SK-N-SH treated with all-trans-retinoic acid at 6 μM for 48 hours (cell line): ENCODE measurements at regions not wholly inside any gene's neighbourhood (a gene's known extent, or its start where the extent isn't known, plus 50 kb on each side); places are given as distances from the start of the nearest gene placed in this dataset.

Experiments
- CSDC2 ChIP-seq: fragments of 250-450 bp; sonication (Bioruptor Pico); IDR thresholded peaks from 2 replicates; pipeline ENCODE4 v1.5.0; 2020; ENCODE audit warnings: mild to moderate bottlenecking, moderate library complexity
- ISL1 ChIP-seq: fragments of 250-450 bp; sonication (Bioruptor Pico); IDR thresholded peaks from 2 replicates; pipeline ENCODE4 v2.1.2; 2022; ENCODE audit warnings: mild to moderate bottlenecking, moderate library complexity
- SNAI2 ChIP-seq: fragments of 250-450 bp; sonication (Bioruptor Pico); IDR thresholded peaks from 2 replicates; pipeline ENCODE4 v1.5.0; 2020; ENCODE audit warnings: mild to moderate bottlenecking, moderate library complexity
- ZFP3 ChIP-seq: fragments of 250-450 bp; sonication (Bioruptor Pico); IDR thresholded peaks from 2 replicates; pipeline ENCODE4 v1.5.0; 2020; ENCODE audit warnings: mild to moderate bottlenecking, moderate library complexity
- ZFP30 ChIP-seq: fragments of 450-650 bp; formaldehyde crosslinking; IDR thresholded peaks from 2 replicates; pipeline ENCODE4 v1.5.0; 2022; ENCODE audit warnings: mild to moderate bottlenecking, moderate library complexity
- ZNF565 ChIP-seq: fragments of 450-650 bp; formaldehyde crosslinking; conservative IDR thresholded peaks from 2 replicates; pipeline ENCODE4 v1.5.0; 2020; ENCODE audit warnings: low read depth, mild to moderate bottlenecking, moderate library complexity
- TF ChIP-seq, protein P1 (sequence below): fragments of 250-450 bp; sonication (Bioruptor Pico); IDR thresholded peaks from 2 replicates; pipeline ENCODE4 v1.8.0; 2020; ENCODE audit warnings: mild to moderate bottlenecking, moderate library complexity, borderline replicate concordance

DNA sequence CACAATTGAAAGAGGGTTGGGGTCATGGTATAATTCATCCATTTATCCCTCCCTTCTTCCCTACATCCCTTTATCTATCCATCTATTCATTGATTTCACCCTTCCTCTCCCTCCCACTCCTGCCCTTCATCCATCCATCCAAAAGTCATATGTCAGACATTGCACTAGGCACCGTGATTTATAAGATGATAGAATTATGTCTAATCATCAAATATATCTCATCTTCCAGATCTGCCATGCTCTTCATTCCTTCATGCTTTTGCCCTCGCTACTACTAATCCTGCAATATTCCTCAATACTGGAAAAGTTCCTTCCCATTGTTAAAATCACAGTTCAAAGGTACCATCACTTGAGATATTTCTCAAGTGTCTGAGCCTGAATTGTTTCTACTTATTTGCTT lies 335.2 kb upstream of the CDH11 start:
- TF ChIP-seq ISL1 = no peak
- TF ChIP-seq, protein P1, sequence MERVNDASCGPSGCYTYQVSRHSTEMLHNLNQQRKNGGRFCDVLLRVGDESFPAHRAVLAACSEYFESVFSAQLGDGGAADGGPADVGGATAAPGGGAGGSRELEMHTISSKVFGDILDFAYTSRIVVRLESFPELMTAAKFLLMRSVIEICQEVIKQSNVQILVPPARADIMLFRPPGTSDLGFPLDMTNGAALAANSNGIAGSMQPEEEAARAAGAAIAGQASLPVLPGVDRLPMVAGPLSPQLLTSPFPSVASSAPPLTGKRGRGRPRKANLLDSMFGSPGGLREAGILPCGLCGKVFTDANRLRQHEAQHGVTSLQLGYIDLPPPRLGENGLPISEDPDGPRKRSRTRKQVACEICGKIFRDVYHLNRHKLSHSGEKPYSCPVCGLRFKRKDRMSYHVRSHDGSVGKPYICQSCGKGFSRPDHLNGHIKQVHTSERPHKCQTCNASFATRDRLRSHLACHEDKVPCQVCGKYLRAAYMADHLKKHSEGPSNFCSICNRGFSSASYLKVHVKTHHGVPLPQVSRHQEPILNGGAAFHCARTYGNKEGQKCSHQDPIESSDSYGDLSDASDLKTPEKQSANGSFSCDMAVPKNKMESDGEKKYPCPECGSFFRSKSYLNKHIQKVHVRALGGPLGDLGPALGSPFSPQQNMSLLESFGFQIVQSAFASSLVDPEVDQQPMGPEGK = no peak
- no peak for TF ChIP-seq ZNF565
- no peak for TF ChIP-seq ZFP3 (CRISPR knock-in tag)
- TF ChIP-seq SNAI2 (CRISPR knock-in tag) = no peak
- no peak for TF ChIP-seq CSDC2 (CRISPR knock-in tag)
- no peak for TF ChIP-seq ZFP30 (CRISPR knock-in tag)
